ENCODE measurements at regions not wholly inside any gene's neighbourhood (a gene's known extent, or its start where the extent isn't known, plus 50 kb on each side); places are given as distances from the start of the nearest gene placed in this dataset.

GRCh38 chr14:58826845-58827686, 189.3 kb downstream of the DACT1 start:
- no peak for DNase-seq (ENCODE audit: low spot score)
- intact Hi-C loops (cut with DNase I), result no loop called here

DNA sequence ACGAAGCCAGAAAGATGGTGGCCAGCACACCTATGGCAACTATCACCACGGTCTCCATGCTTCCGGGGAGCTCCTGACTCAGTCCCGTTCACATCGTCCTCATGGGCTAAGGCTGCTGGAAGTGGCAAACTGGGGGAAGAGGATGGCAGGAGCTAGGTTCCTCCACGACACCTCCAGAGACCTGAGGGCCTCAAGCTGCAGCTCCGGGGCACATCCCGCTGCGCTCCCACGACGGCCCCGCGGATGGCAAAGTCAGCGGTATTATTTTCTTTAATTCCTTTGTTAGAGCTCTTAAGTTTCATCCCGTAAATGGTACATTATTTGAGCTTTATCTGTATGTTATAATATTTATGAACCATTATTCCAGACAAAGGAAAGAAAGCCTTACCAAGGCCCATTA, 190.5 kb downstream of the DACT1 start:
- no peak for DNase-seq (ENCODE audit: low spot score)
- intact Hi-C loops (cut with DNase I), result no loop called here

- intact Hi-C loops (cut with DNase I), result no loop called here
Observed at GRCh38 chr14:58829594-58829993, 191.8 kb downstream of the DACT1 start.

DNA sequence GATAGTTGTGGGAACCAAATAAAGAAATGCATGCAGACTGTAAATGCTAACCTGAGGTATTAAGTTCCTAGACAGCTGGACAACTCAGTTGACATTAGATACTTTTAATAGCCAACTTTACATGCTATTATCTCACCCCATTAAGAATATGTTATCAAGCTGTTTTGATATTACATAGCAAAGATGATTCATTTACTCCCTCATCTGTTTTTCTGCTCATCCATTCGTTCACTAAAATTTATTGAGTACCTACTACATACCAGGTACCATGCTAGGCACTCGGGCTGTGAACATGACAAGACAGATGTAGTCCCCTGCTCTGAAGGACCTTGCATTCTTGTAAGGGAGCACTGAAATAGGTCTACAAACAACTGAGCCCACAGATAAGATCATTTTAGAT, 192.4 kb downstream of the DACT1 start:
- no peak for DNase-seq (ENCODE audit: low spot score)
- intact Hi-C loops (cut with DNase I), result no loop called here

More at GRCh38 chr14:58829594-58829993, 191.8 kb downstream of the DACT1 start:
- no peak for DNase-seq (ENCODE audit: low spot score)

GRCh38 chr14:58832095-58832521, 194.3 kb downstream of the DACT1 start:
- intact Hi-C loops (cut with DNase I), result no loop called here
- DNase-seq (ENCODE audit: low spot score), result no peak

DNA sequence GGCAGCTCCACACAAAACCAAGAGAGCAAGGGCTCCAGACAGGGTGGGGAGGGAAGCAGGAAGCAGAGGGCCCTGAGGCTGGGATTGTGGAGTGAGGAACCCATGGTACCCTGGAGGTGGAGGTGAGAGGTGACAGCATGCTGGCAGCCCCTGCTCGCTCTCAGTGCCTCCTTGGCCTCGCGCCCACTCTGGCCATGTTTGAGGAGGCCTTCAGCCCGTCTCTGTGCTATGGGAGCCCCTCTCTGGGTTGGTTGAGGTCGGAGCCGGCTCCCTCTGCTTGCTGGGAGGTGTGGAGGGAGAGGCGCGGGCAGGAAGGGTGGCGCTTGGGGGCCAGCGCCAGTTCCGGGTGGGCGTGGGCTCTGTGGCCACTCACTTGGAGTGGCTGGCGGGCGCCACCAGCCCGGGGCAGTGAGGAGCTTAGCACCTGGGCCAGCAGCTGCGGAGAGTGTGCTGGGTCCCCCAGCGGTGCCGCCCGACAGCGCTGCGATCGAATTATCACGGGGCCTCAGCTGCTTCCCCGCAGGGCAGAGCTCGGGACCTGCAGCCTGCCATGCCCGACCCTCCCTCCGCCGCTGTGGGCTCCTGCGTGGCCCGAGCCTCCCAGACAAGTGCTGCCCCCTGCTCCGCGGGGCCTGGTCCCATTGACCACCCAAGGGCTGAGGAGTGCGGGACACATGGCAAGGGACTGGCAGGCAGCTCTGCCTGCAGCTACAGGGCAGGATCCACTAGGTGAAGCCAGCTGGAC, 196.0 kb downstream of the DACT1 start:
- no peak for DNase-seq (ENCODE audit: low spot score)
- intact Hi-C loops (cut with DNase I), result no loop called here

- intact Hi-C loops (cut with DNase I), result no loop called here
Observed at GRCh38 chr14:58836303-58836974, 198.7 kb downstream of the DACT1 start.

GRCh38 chr14:58839233-58839632, 201.5 kb downstream of the DACT1 start:
- intact Hi-C loops (cut with DNase I), result no loop called here
- no peak for DNase-seq (ENCODE audit: low spot score)

More at GRCh38 chr14:58836303-58836974, 198.7 kb downstream of the DACT1 start:
- DNase-seq (ENCODE audit: low spot score), result no peak

- intact Hi-C loops (cut with DNase I), result no loop called here
- DNase-seq (ENCODE audit: low spot score), result no peak
Observed at GRCh38 chr14:58844544-58844943, 206.8 kb downstream of the DACT1 start.

GRCh38 chr14:58846682-58847465, 209.1 kb downstream of the DACT1 start:
- no peak for DNase-seq (ENCODE audit: low spot score)
- intact Hi-C loops (cut with DNase I), result no loop called here

DNA sequence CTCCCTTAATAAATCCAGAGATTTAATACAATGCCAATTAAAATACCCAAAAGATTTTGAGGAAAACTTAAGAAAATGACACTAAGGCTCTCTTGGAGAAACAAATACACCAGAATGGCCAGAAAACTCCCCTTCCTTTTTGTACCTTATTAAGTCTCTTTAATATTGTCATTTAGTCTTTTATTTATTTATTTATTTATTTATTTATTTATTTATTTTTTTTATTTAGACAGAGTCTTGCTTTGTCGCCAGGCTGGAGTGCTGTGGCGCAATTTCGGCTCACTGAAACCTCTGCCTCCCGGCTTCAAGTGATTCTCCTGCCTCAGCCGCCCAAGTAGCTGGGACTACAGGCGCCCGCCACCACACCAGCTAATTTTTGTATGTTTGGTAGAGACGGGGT, 210.6 kb downstream of the DACT1 start:
- no peak for DNase-seq (ENCODE audit: low spot score)
- intact Hi-C loops (cut with DNase I), result no loop called here

GRCh38 chr14:58849601-58850000, 211.8 kb downstream of the DACT1 start:
- DNase-seq (ENCODE audit: low spot score), result no peak
- intact Hi-C loops (cut with DNase I), result no loop called here

GRCh38 chr14:58850011-58850410, 212.2 kb downstream of the DACT1 start:
- DNase-seq (ENCODE audit: low spot score), result no peak
- intact Hi-C loops (cut with DNase I), result no loop called here

DNA sequence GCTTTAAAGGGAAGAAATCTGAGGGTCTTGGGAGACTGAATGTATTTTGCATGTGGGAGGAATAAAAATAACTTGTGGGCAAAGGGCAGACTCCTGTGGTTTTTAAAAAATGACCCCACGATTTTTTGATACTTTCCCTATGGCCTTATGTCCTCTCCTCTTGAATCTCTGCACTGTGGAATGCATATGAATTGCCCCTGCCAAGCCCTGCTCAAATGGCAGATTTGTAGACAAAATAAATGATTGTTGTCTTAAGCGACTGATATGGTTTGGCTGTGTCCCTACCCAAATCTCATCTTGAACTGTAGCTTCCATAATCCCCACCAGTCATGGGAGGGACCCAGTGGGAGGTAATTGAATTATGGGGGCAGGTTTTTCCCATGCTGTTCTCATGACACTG, 223.8 kb downstream of the DACT1 start:
- intact Hi-C loops (cut with DNase I), result no loop called here
- DNase-seq (ENCODE audit: low spot score), result no peak

- DNase-seq (ENCODE audit: low spot score), result no peak
- intact Hi-C loops (cut with DNase I), result no loop called here
Observed at GRCh38 chr14:58862416-58863160, 224.8 kb downstream of the DACT1 start.

GRCh38 chr14:58863661-58864345, 226.0 kb downstream of the DACT1 start:
- DNase-seq (ENCODE audit: low spot score), result no peak
- intact Hi-C loops (cut with DNase I), result no loop called here

DNA sequence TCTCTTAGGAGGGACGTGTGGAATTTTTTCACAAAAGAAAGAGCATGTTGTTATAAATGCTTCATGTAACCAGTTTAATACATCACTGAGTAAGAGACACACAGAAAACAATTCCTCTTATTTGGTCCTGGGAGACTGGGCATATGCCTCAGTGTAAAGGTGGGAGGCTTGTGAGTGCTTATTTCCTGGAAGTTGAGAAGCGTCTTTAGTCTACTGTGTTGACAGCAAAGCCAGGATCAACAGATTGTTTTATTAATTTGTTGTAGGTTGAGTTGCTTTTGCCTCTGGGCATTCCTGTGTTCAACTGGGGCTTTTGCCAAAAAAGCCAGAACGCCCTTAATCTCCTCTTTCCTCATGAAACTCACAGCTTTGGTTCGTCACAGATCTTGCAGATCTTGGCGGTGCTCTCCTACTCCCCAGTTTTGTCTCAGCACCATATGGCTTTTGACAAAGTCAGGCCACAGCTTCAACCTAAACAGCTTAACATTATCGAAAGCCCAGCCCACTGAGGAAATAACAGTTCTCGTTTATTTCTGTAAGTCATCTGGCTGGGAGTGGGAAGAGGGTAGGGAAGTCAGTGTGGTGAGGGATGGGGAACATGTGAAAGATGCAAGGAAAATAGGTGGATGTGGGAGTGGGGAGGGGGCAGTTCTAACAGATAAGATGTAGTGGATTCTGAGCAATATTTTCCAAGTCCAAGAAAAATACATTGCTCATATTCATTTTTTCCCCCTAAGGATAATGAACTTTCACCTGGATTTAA, 227.2 kb downstream of the DACT1 start:
- no peak for DNase-seq (ENCODE audit: low spot score)

More for the DNA sequence above, 227.2 kb downstream of the DACT1 start:
- intact Hi-C loops (cut with DNase I), result no loop called here

Measured in cardiac septum (tissue), 1 donor.